ENCODE measurements at regions not wholly inside any gene's neighbourhood (a gene's known extent, or its start where the extent isn't known, plus 50 kb on each side); places are given as distances from the start of the nearest gene placed in this dataset.

DNA sequence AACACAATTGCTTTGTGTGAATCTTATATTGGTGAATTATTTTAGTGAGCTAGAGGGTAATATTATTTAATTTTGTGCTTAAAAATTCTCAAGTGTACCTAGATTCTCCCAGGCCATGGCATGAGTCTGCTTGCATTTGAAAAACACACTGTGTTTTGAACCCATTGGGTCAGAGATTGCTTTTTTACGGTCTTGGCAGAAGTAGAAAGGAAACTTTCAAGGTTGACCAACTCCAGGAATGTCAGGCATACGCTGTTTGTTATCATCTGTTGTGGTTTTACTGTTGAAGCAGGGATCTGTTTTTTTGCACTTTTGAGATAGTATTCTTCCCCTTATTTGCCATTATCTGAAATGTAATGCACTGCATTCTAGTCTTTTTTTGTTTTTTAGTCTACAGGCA is 377.4 kb downstream of the RPRM start:
- DNase-seq (ENCODE audit: low spot score) = no peak

DNA sequence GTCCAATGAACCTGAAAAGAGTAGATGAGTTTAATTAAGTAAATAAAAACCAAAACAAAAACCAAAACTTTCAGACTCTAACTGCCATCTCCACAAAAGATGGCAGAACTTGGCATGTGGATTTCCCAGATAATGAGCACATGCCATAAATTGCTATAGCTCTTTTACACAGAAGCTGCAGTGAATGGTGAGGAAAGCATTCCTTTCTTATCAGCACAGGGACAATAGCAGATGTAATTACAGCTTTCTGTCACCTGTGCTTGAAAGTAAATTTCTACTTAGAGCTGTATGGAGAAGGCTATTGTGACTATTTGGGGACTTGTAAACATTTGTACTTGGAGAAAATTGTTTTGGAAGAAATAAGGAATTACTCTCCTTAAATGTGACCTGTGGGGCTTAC is 378.4 kb downstream of the RPRM start:
- no peak for DNase-seq (ENCODE audit: low spot score)

DNA sequence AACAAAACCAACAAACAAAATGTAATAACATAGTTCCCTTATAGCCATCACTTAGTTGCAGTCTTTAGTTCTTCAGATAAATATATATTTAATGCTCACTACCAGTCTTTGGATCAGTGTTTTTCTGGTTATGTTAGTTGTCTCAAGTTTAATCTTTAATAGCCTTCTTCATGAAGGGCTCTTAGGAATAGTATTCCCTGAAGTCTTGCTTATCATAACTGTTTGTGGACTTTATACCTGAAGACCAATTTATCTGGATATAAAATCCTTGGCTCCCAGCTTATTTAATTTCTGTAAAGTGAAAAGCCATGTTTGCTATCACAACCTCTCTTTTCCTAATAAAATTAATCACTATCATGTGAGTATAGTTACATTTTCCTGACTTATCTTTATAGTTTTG is 379.7 kb downstream of the ARL6IP6 start:
- DNase-seq (ENCODE audit: low spot score) = no peak

DNA sequence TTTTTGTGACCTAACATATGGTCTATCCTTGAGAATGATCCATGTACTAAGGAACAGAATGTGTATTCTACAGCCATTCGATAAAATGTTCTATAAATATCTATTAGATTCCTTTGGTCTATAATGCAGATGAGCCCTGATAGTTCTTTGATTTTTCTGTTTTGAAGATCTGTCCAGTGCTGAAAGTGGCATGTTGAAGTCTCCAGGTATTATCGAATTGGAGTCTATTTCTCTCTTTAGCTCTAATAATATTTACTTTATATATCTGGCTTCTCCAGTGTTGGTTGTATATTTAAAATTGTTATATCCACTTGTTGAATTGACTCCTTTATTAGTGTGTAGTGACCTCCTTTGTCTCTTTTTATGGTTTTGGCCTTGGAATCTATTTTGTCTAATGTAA is 377.9 kb downstream of the ARL6IP6 start:
- DNase-seq (ENCODE audit: low spot score) = no peak

DNA sequence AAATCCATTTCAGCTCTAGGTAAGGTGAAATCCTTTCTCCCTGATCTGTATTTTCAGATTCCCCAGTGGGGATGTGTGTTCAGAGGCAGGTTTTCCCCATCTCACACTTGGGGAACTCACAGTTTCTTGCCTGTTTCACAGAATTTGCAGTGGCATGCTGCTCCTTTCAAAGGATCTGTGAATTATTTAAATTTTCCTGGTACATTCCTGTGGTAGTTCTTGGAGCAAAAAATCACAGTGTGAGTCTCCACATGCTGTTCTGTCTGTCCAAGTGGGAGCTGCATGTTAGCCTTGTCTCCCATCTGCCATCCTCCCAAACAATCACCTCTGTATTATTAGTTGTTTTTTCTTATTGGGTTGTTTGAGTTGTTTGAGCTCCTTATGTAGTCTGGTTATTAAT is 372.9 kb downstream of the ARL6IP6 start:
- no peak for DNase-seq (ENCODE audit: low spot score)

DNA sequence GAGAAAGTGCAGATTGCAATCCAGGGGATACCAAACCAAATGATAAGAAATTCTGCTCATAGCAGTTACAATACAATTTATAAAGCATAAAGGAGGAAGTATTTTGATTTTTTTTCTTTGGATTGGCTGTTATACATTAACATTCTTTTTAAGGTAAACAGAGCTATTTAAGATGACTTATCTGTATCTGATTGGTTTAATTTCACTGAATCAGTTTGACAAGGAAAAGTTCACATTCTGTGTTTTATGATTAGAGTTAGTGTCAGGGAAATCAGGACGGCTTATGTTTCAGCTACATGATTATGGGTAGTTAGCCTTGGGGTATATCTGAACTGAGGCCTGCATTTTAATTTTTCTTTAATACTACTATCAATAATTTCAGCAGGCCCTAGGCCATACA is 360.9 kb downstream of the ARL6IP6 start:
- no peak for DNase-seq (ENCODE audit: low spot score)

DNA sequence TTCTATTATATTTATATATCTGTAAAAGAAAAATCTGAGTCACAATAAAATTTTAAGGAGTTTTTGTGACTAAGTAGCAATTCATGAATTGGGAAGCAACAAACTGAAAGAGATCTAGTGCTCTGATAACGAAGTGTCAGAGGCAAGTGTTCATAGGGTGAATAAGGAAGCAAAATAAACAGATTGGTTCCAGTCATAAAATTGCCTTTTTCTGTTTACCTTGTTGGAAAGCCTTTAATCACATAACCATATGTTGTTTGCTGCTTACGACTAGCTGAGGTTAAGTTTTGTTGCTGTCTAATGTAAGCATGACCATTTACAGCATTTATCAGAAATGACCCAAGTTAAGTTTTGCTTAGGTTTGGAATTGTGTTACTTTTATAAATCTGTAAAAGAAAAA is 358.9 kb downstream of the ARL6IP6 start:
- DNase-seq (ENCODE audit: low spot score) = no peak

DNA sequence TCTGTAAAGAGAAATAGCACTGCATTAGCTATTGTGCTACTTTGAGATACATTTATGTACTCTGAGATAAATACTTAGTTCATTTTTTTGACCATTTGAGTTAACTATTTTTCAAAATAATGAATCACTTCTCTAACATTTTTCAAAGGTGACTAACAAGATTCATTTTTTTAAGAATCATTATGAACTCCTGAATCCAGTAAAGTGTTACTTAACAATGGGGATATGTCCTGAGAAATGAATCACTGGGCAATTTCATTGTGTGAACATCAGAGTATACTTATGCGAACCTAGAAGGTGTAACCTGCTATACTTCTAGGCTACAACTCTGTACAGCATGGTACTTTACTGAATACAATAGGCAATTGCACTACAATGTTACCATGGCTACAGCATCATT is 355.8 kb downstream of the ARL6IP6 start:
- DNase-seq (ENCODE audit: low spot score) = no peak

DNA sequence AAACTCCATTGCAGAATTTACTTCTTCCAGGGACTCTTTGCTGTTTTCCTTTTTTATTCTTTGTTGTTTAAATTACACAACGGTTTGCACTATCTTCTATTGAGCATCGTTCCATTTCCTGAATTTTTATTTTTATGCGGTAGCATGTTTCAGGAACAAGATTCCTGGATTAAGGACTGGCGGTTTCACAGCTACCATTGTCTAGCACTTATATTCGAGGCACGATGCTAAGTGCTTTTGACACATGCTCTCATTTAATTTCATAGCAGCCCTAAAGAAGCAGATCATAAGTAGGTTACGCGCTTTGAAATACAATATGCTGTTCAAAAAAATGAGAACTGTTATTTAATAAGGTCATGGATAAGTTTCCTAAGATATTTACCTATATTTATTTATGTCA is 354.4 kb downstream of the ARL6IP6 start:
- DNase-seq (ENCODE audit: low spot score) = no peak

DNA sequence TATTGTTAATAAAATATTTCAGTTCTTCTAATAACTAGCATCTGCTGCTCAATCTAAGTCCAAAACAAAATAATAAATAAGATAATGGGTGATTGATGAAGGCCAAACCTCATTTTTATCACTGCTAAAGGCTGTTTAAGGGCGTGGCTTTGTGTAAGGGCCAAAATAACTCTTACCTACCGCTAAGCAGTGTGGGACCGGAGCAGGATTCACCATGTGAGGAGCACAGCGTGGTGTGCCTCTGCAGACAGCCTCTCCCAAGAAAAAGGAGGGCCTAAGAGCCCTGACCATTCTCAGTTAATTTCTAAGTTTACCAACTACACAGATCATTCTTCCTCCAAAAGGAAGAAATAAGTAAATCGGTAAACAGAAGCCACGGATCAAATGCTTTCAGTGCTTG is 353.7 kb downstream of the ARL6IP6 start:
- DNase-seq (ENCODE audit: low spot score) = no peak

DNA sequence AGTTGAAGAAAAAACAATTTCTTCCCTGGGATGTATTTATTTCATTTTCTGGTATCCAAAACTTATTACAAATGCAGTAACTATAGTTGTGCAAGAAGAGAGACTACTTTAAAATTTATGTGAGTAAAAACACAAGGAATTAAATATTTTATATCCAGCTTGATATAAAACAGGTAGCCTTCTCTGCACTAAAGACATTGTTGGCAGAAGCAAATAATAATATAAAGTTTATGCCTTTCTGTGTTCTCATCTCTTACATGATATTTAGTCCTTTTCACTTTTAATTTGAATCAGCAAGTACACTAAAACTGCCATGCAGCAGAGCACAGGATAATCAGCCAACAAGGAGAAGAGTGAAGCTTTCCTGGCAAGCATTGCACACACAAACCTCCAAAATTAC is 352.7 kb downstream of the ARL6IP6 start:
- no peak for DNase-seq (ENCODE audit: low spot score)

DNA sequence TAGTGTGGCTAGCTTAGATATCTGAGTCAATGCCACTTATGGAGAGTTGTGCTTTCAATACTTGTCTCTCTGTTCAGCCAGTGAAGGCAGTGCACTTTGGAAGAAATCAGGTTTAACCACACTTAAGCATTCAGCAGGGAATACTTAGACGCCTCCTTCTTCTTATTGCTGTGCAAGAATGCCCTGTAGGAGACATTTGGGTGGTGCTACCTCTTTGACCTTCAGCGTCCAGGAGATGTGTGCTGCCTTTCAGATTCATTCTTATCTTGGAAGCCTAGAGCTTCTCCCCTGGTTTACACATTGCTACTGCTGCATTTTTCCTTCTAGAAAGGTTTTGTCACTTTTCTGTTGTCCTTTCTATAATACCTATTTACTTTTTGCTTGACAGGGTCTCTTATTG is 350.5 kb downstream of the ARL6IP6 start:
- no peak for DNase-seq (ENCODE audit: low spot score)

DNA sequence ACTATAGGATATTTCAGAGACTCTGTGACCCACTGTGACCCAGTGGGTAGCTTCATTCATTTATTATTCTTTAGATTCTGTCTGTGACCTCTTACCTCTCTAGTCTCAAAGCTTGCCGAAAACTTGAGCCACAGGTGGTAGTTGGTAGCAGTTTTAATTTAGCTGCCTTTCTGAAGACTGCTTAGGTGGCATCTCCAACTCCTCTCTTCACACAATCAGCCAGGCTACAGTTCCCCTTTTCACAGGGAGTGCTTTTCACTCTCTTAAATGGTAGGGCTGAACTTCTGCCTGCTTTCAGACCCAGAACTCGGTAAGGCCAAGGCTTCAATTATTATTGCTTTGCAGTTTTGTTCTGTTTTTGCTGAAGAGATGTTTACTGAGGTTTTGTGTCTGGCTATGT is 349.6 kb downstream of the ARL6IP6 start:
- no peak for DNase-seq (ENCODE audit: low spot score)

DNA sequence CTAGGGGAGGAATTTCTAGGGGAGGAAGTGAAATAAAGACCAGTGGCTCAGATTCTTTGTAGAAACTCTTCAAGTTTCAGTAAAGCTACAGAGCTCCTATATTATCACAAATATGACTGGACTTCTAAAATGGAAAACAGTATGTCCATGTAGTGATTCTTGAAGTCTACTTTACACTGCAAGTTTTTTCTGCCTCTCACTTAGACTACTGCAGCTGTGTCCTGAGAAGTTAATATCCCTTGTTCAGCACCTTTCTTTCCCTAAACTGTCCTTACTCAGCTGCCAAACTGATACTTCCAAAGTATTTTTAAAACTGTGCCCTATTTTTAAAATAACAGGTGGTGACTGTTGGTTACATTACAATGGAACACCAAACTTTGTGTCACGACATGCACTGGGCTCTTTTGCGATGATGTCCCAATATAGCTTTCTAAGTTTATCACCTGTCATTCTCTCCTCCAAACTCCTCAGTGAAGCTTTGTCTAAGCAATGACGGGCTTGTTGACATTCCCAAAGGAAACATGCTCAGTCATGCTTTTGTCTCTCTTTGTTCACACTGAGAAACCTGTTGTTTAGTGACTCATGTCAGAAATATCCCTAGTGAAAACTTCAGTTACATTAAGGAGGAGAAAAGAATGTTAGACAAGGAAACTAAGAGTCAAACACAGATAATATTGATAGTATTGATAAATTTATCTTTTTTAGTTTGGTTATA is 341.1 kb downstream of the ARL6IP6 start:
- DNase-seq (ENCODE audit: low spot score) = peak; percentile 51

DNA sequence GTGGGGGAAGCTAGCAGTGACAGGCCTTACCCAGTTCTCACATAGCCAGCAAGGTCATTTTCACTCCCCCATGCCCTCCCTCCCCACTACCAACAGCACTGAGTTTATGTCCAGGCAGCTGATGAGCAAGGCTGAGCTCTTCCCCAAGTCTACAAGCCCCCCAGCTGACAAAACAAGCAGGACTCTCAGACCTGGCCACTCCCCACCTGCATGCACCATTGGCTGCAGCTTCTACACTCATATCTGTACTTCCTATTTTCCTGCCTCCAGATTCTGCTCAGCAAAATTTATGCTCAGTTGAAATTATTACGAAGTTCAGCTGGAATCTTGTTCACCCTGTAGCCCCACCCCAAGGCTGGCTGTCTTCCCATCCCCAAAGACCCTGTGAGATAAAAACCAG is 339.3 kb downstream of the ARL6IP6 start:
- no peak for DNase-seq (ENCODE audit: low spot score)

DNA sequence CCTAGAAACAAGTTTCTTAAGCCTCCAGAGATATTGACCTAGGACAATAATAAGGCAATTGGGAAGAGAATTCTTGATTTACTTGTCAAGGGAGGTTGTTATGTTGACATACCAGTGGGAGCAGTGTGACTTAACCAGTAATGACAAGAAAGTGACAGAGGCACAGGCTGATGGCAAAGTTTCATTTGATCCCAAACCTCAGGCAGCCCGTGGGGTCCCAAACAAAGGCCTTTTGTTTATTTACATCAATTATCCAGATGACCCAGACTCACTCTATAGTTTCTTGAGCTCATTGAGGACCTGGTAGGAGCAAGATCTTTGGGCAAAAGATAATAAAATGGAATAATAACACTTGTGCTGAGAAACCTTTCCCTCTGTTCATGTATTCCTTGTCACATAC is 336.8 kb downstream of the ARL6IP6 start:
- DNase-seq (ENCODE audit: low spot score) = no peak

DNA sequence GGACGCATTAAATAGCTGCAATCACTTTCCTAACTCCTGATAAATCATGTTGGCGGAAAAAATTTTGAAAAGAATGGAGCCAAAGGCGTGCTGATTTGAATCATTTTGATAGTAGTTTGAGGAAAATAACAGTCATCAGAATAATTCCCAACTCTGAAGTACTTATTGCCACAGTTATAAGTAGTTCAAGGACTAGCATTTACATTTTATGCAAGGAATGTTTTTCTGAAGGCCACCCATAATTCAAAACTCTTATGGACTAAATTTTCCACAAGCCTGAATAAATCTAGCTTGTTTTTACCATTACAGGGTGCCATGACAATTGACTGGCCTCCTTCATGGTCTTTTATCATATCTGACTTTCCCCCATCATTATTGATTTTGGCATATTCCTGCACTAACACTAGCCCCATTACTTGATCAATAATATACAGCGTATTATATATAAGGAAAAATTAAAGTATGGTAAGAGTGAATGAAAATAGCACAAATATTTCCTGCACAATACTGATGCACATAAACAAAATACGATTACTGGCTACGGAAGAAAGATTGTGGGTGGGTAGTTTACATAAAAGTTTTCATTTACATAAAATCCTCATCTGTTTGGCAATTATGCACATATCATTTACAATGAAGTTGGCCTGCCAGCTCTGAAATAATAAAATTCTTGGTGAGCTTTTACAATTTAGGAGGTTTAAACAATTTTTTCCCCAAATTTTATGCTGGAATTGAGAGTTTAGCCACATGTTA is 334.6 kb downstream of the ARL6IP6 start:
- DNase-seq (ENCODE audit: low spot score) = no peak

DNA sequence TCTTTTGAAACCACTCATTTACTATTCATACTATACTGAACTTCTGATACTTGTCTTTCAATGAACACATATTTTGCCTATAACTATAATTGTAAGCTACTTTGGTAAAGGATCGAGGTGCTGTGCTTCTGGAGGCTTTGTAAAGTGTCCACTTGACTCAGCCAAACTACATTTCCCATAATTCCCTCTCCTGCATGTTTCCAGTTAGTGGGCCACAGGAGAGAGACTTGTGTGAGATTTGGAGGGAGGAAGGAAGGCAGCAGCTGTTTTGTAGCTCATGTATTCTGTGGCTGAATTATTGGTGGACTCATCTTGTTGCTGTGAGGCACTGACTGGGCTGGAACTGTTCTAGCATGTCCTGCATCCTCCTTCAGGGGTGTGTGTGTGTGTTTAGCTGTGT is 328.8 kb downstream of the ARL6IP6 start:
- no peak for DNase-seq (ENCODE audit: low spot score)

DNA sequence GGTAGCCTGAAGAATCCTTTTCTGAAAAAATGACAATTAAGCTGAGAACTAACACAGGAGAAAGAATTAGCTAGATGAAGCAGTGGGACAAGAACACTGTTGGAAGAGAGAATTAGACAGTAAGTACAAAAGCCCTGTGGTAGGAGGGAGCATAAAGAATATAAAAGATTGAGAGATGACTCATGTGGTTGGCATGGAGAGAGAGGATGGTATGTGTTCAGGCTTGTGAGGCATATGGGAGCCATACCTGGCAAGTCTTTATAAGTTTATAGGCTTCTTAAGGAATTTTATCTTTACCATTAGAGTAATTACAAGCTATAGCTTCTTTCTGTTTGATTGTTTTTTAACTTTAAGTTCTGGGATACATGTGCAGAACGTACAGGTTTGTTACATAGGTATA is 325.0 kb downstream of the ARL6IP6 start:
- peak; percentile 9 for DNase-seq (ENCODE audit: low spot score)

DNA sequence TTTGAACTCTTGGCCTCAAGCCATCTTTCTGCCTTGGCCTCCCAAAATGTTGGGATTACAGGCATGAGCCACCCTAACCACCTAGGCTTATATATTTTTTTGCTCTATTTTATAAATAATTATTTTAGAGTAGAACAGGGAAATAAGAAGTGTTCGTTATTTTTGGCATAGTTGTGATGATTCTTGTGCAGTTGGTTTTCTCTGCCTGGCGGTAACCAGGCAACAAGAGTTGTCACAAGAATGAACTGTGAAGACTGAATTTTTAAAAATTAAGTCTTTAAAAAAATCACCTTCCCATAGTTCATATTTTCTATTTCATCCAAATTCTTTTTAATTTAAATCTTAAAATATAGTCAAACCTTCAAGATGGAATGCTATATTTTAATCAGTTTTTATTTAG is 310.2 kb downstream of the ARL6IP6 start:
- no peak for DNase-seq (ENCODE audit: low spot score)

DNA sequence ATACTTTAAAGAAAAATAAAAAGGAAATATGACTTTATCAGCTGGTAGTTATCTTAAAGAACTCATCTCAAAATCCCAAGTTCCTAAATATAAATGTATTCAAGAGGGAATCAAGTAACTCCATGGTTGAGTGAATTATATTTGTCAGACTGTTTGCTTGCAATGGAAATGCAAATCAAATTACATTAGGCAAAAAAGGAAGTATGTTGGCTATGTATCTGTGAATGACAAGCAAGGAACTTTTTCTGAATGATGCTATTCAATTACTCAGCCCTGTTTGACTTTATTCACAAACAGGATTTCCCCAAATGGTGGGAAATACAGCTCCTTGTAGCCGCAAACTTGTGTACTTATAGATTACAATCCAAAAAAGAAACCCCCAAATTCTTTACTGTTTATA is 309.1 kb downstream of the ARL6IP6 start:
- DNase-seq (ENCODE audit: low spot score) = no peak

DNA sequence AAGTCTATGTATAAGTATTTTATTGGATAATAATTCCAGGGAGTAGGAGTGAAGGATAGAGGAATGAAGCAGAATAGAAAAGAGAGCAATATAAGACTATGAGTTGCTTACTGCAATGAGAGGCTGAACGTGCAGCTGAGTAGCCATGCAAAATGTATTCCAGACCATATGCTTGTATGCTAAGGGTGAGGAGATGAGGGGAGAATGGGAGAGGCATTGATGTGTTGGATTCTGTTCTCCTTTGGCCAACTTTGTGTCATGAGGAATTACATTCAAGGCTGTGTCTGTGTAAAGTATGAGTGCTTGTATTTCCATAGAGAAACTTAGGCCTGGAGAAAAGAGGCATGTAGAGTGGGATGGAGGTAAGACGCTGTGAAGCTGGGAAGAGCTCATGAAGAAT is 301.8 kb downstream of the ARL6IP6 start:
- no peak for DNase-seq (ENCODE audit: low spot score)

DNA sequence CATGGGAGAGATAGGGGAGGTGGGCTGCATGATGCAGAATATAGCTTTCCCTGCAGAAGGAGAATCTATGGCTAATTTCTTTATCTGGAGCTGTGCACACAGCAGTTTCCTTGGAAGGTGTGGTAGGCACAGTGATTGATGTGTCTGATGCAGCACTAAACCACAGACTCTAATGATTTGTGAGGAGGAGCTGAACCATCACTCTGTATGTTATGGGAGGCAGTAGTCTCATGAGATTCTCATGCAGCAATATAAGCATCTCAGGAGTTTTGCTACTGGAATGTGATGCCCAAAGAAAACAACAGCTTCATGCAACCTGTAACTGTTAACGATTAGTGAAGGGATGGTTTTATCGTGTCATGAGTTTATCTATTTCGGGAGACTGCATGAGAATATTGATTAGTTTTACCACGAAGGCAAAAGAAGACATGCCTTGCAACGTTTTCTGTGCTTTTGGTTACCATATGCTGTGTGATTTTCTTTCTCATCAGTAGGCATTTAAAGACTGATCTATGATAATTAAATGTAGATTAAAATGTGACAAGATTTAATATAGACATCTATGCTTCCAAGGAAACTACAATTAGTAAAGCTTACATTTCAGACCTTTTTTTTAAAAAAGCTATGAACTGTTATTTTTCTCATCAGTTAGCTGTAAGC is 286.8 kb downstream of the ARL6IP6 start:
- DNase-seq (ENCODE audit: low spot score) = no peak
